ENCODE measurements at regions not wholly inside any gene's neighbourhood (a gene's known extent, or its start where the extent isn't known, plus 50 kb on each side); places are given as distances from the start of the nearest gene placed in this dataset.
A peak's percentile ranks its signal among the peaks of the same experiment; 100 is the strongest.

DNA sequence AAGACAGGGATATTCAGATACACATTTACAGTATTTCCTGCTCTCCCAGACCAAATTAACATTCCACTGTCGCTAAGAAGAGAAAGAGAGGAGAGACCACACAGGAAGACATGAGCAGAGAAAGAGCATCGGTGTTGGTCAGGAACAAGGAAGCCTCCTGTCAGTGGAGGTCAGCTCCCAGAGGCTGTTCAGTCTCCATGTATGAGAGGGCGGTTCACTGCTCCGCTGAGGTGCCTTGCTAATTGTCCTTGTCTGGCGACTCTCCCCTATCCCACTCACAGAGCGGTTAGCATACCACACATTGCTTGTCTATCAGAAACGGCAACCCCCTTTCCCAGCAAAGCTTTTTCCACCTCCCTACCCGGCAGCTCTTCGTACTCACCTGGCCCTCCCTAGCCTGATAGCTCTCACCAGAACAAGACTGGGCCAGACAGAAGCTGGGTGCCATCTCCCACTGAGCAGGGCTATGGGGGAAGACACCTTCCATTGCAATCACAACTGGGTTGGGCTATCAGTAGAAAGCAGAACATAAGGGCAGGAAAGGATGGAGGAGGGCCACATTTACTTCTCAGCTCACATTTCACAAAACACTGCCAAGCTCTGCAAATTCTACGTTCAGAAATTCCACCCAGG, 58.6 kb upstream of the LMNB1 start:
- H3K4me3 Mint-ChIP-seq: no peak overlapping the region
- H3K27me3 Mint-ChIP-seq: no peaks in the 10 kb centered on the region
- DNase-seq: no peak
- no peak for ATAC-seq
- H3K4me1 Mint-ChIP-seq: no peaks in the 10 kb centered on the region
- H3K9me3 Mint-ChIP-seq: peaks cover 0 to 1% of the 10 kb centered on the region in 2 donors
- H3K27ac Mint-ChIP-seq: peak overlapping the region in 1 of 2 donors; percentile 8

GRCh38 chr5:126720369-126720768, 56.6 kb upstream of the LMNB1 start:
- Mint-ChIP-seq H3K27me3 (no peaks in the 10 kb centered on the region), H3K9me3 (no peaks in the 10 kb centered on the region)

GRCh38 chr5:126723643-126724042, 53.3 kb upstream of the LMNB1 start:
- no peak for ATAC-seq
- Mint-ChIP-seq H3K27ac (no peak overlapping the region), H3K9me3 (no peaks in the 10 kb centered on the region), H3K4me1 (no peaks in the 10 kb centered on the region), H3K4me3 (no peak overlapping the region), H3K27me3 (no peaks in the 10 kb centered on the region)
- no peak for DNase-seq

More at GRCh38 chr5:126720369-126720768, 56.6 kb upstream of the LMNB1 start:
- no peak overlapping the region for H3K4me3 Mint-ChIP-seq
- ATAC-seq (no peak), DNase-seq (no peak)
- no peaks in the 10 kb centered on the region for H3K4me1 Mint-ChIP-seq
- H3K27ac Mint-ChIP-seq: no peak overlapping the region

All from stimulated activated naive CD8-positive, alpha-beta T cell treated with anti-CD3 and anti-CD28 coated beads, Interleukin-15, amount 100 ng/mL, for 72 hours (primary cell).